ENCODE measurements at regions not wholly inside any gene's neighbourhood (a gene's known extent, or its start where the extent isn't known, plus 50 kb on each side); places are given as distances from the start of the nearest gene placed in this dataset.

GRCh38 chr4:31445526-31445925 lies 725.4 kb downstream of the PCDH7 start:
- no peak for TF ChIP-seq POLR2A (IDR thresholded peaks at IDR 0.05)
- no peak for TF ChIP-seq CTCF (IDR thresholded peaks at IDR 0.05)
- TF ChIP-seq POLR2AphosphoS5 (IDR thresholded peaks at IDR 0.05): no peak
